GM23338 (cell line): ENCODE measurements at regions not wholly inside any gene's neighbourhood (a gene's known extent, or its start where the extent isn't known, plus 50 kb on each side); places are given as distances from the start of the nearest gene placed in this dataset.

Experiments used
- ATAC-seq: fragments of 200-7000 bp; cut with Tn5 transposase; 3 replicates; pipeline ENCODE4 v1.9.1; 2020
- DNase-seq: peaks from one replicate; pipeline ENCODE4 v3.0.0-alpha.2; 2015; ENCODE audit warnings: low spot score
- H2AFZ ChIP-seq: fragments of 200-600 bp; sonication (generic); 2 replicates; pipeline ENCODE4 v1.8.0; 2016; ENCODE audit warnings: antibody characterized with exemption, mild to moderate bottlenecking, moderate library complexity
- H3F3A ChIP-seq: fragments of 200-600 bp; sonication (generic); replicated peaks from 2 replicates; pipeline ENCODE4 v1.8.0; 2017; ENCODE audit warnings: antibody characterized with exemption, mixed run types, low read depth
- H3K27ac ChIP-seq: fragments of 200-600 bp; sonication (generic); 2 replicates; pipeline ENCODE4 v1.6.1; 2016; ENCODE audit warnings: low read depth
- H3K27me3 ChIP-seq: fragments of 200-600 bp; sonication (generic); 2 replicates; pipeline ENCODE4 v1.8.0; 2016; ENCODE audit warnings: mild to moderate bottlenecking, mixed run types, moderate library complexity; ENCODE audit not compliant: insufficient read depth
- H3K36me3 ChIP-seq: fragments of 200-600 bp; sonication (generic); 2 replicates; pipeline ENCODE4 v1.8.0; 2016; ENCODE audit warnings: mild to moderate bottlenecking; ENCODE audit not compliant: insufficient read depth
- H3K4me1 ChIP-seq: fragments of 200-600 bp; sonication (generic); 2 replicates; pipeline ENCODE4 v1.8.0; 2016; ENCODE audit warnings: mild to moderate bottlenecking, moderate library complexity; ENCODE audit not compliant: insufficient read depth
- H3K4me2 ChIP-seq: fragments of 200-600 bp; sonication (generic); 2 replicates; pipeline ENCODE4 v1.7.1; 2017; ENCODE audit warnings: mixed run types
- H3K4me3 ChIP-seq: fragments of 200-600 bp; sonication (generic); 2 replicates; pipeline ENCODE4 v1.6.1; 2016; ENCODE audit warnings: mixed run types
- H3K79me2 ChIP-seq: fragments of 200-600 bp; sonication (generic); replicated peaks from 2 replicates; pipeline ENCODE4 v1.8.0; 2017; ENCODE audit warnings: mild to moderate bottlenecking; ENCODE audit not compliant: insufficient read depth
- H3K9me2 ChIP-seq: fragments of 200-600 bp; sonication (generic); 2 replicates; pipeline ENCODE4 v1.8.0; 2017; ENCODE audit not compliant: insufficient read depth
- H4K20me1 ChIP-seq: fragments of 200-600 bp; sonication (generic); replicated peaks from 2 replicates; pipeline ENCODE4 v1.8.0; 2017; ENCODE audit warnings: mild to moderate bottlenecking; ENCODE audit not compliant: insufficient read depth
- H3K27ac Mint-ChIP-seq: 2 replicates; pipeline ENCODE4 v1.8.0; 2020; ENCODE audit warnings: inconsistent platforms, mild to moderate bottlenecking, moderate library complexity, mixed read lengths
- H3K27me3 Mint-ChIP-seq: 3 replicates; pipeline ENCODE4 v1.8.0; 2022; ENCODE audit warnings: low read depth, mild to moderate bottlenecking, moderate library complexity, mixed read lengths, inconsistent platforms; ENCODE audit not compliant: insufficient read depth, poor library complexity
- H3K36me3 Mint-ChIP-seq: 3 replicates; pipeline ENCODE4 v1.8.0; 2021; ENCODE audit warnings: low read depth, mild to moderate bottlenecking, inconsistent platforms, moderate library complexity, mixed read lengths
- H3K4me1 Mint-ChIP-seq: 3 replicates; pipeline ENCODE4 v1.8.0; 2020; ENCODE audit warnings: mild to moderate bottlenecking, inconsistent platforms, mixed read lengths
- H3K4me3 Mint-ChIP-seq: 3 replicates; pipeline ENCODE4 v1.8.0; 2021; ENCODE audit warnings: moderate library complexity, mild to moderate bottlenecking, inconsistent platforms, mixed read lengths
- H3K9me3 Mint-ChIP-seq: 3 replicates; pipeline ENCODE4 v1.8.0; 2020; ENCODE audit warnings: moderate library complexity, mild to moderate bottlenecking, inconsistent platforms, mixed read lengths
- CREB1 ChIP-seq: fragments of 250-450 bp; sonication (Bioruptor Pico); IDR thresholded peaks from 2 replicates; pipeline ENCODE4 v1.5.0; 2020; ENCODE audit warnings: low read depth, mild to moderate bottlenecking, moderate library complexity
- ETS1 ChIP-seq: IDR thresholded peaks from 2 replicates; pipeline ENCODE4 v1.6.1; 2016; ENCODE audit warnings: antibody characterized with exemption
- POLR2AphosphoS5 ChIP-seq: IDR thresholded peaks from 2 replicates; pipeline ENCODE4 v1.6.1; 2016; ENCODE audit warnings: antibody characterized with exemption, low read depth
- ZNF462 ChIP-seq: fragments of 250-450 bp; sonication (Bioruptor Pico); IDR thresholded peaks from 2 replicates; pipeline ENCODE4 v1.5.0; 2020; ENCODE audit warnings: mild to moderate bottlenecking, moderate library complexity

- TF ChIP-seq ZNF462 (CRISPR knock-in tag) (no peak), CREB1 (CRISPR knock-in tag) (no peak)
Observed at GRCh38 chr2:62577994-62578781, 72.2 kb upstream of the TMEM17 start (continued).

GRCh38 chr2:62576276-62576939, 70.4 kb upstream of the TMEM17 start:
- Histone ChIP-seq H3K36me3 (no peaks in the 10 kb centered on the region), H3K4me2 (no peak overlapping the region), H3K27ac (no peak overlapping the region), H2AFZ (no peak overlapping the region), H3K79me2 (no peaks in the 10 kb centered on the region), H3F3A (no peaks in the 10 kb centered on the region), H3K27me3 (peaks cover 17% of the 10 kb centered on the region), H3K9me2 (no peaks in the 10 kb centered on the region), H3K4me3 (no peak overlapping the region), H3K4me1 (no peaks in the 10 kb centered on the region), H4K20me1 (no peaks in the 10 kb centered on the region)
- Mint-ChIP-seq H3K4me1 (no peaks in the 10 kb centered on the region; the same call in 2 of the 3 replicates), H3K36me3 (no peaks in the 10 kb centered on the region), H3K9me3 (no peaks in the 10 kb centered on the region), H3K27me3 (no peaks in the 10 kb centered on the region), H3K27ac (no peak overlapping the region), H3K4me3 (no peak overlapping the region)
- DNase-seq (no peak), ATAC-seq (no peak)
- TF ChIP-seq POLR2AphosphoS5 (no peak), ETS1 (no peak), ZNF462 (CRISPR knock-in tag) (no peak), CREB1 (CRISPR knock-in tag) (no peak)
